ENCODE measurements at regions not wholly inside any gene's neighbourhood (a gene's known extent, or its start where the extent isn't known, plus 50 kb on each side); places are given as distances from the start of the nearest gene placed in this dataset.

DNA sequence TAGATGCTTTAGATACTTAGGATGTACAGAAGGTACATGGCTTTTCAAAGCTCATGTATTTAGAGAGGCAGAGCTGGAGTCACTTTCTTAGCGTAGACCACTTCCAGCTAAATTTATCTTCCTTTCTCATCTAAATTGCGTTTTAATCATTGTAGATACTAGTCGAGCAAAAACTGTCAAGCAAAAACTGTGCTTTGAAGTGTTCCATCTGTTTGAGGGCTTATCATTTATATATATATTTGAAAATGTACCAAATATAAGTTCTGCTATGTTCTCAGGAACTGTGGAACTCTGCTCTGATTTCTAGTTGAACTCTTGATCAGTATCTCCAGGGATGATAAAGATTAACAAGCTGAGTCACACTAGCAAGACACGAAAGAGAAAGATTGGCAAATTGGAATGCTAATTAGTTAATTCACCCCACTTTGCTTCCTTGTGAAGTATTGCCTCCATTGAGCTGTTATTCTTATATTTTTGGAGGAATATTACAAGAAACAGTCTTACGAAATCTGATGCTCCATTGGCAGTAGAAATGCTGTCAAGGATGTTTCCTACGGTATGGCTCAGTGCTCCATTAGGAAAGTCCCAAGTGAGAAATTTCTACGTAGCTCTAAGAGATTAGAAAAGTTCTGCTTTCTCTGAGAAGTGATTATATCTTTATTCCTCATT lies 310.7 kb downstream of the AEBP2 start:
- Mint-ChIP-seq H3K9me3 (ENCODE audit: unreplicated experiment) (no peaks in the 10 kb centered on the region), H3K27me3 (ENCODE audit: unreplicated experiment) (peaks cover 1% of the 10 kb centered on the region)
- TF ChIP-seq, protein P1, sequence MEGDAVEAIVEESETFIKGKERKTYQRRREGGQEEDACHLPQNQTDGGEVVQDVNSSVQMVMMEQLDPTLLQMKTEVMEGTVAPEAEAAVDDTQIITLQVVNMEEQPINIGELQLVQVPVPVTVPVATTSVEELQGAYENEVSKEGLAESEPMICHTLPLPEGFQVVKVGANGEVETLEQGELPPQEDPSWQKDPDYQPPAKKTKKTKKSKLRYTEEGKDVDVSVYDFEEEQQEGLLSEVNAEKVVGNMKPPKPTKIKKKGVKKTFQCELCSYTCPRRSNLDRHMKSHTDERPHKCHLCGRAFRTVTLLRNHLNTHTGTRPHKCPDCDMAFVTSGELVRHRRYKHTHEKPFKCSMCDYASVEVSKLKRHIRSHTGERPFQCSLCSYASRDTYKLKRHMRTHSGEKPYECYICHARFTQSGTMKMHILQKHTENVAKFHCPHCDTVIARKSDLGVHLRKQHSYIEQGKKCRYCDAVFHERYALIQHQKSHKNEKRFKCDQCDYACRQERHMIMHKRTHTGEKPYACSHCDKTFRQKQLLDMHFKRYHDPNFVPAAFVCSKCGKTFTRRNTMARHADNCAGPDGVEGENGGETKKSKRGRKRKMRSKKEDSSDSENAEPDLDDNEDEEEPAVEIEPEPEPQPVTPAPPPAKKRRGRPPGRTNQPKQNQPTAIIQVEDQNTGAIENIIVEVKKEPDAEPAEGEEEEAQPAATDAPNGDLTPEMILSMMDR (IDR thresholded peaks at IDR 0.05; ENCODE audit: unreplicated experiment): no peak

DNA sequence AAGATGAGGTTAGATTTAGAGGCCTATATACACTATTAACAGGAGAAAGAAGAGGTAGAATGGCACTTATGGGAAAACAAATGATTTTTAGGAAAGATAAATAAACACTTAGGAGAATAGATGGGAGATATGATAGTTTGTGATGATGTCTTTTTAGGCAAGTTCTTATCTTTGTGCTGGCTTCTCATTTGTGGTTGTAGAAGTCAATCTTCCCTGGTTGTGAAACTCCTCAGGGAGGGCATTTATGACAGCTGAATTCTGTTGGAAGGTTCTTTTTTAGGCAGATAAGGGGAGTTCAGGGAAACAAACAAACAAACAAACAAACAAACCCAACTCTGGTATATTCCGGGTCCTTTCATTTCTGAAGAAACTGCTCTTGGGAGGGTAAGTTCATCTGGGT lies 311.8 kb downstream of the AEBP2 start:
- H3K4me3 Mint-ChIP-seq (ENCODE audit: unreplicated experiment): no peak overlapping the region
- no peaks in the 10 kb centered on the region for H3K9me3 Mint-ChIP-seq (ENCODE audit: unreplicated experiment)
- peaks cover 3% of the 10 kb centered on the region for H3K36me3 Mint-ChIP-seq (ENCODE audit: low read depth, unreplicated experiment)
- TF ChIP-seq, protein P1 (IDR thresholded peaks at IDR 0.05; ENCODE audit: unreplicated experiment): no peak
- DNase-seq (ENCODE audit: low spot score): no peak
- no peak overlapping the region for H3K27ac Mint-ChIP-seq (ENCODE audit: unreplicated experiment)
- no peaks in the 10 kb centered on the region for H3K4me1 Mint-ChIP-seq (ENCODE audit: unreplicated experiment)
- H3K27me3 Mint-ChIP-seq (ENCODE audit: unreplicated experiment): peaks cover 1% of the 10 kb centered on the region

More for the DNA sequence above, 310.7 kb downstream of the AEBP2 start:
- Mint-ChIP-seq H3K4me1 (ENCODE audit: unreplicated experiment) (no peaks in the 10 kb centered on the region), H3K36me3 (ENCODE audit: low read depth, unreplicated experiment) (peaks cover 3% of the 10 kb centered on the region), H3K27ac (ENCODE audit: unreplicated experiment) (no peak overlapping the region), H3K4me3 (ENCODE audit: unreplicated experiment) (no peak overlapping the region)
- no peak for DNase-seq (ENCODE audit: low spot score)

DNA sequence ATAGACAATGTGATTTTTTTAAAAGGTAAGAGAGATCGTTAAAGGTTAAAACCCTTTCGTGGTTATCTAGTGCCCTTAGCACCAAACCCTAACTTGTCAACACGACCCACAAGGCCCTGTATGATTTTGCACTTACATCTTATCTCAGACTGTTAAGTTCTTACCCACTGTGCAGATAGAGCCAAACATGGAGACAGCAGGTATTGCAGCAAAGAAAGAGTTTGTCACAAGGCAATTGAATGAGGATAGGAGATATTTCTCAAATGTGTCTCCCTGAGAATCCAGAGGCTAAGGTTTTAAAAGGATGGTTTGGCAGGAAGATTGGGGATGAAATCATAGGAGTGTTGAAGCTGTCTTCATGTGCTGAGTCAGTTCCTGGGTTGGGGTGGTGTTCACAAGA lies 313.4 kb downstream of the AEBP2 start:
- Mint-ChIP-seq H3K27me3 (ENCODE audit: unreplicated experiment) (peaks cover 1% of the 10 kb centered on the region), H3K4me1 (ENCODE audit: unreplicated experiment) (no peaks in the 10 kb centered on the region), H3K9me3 (ENCODE audit: unreplicated experiment) (no peaks in the 10 kb centered on the region), H3K36me3 (ENCODE audit: low read depth, unreplicated experiment) (peaks cover 3% of the 10 kb centered on the region), H3K27ac (ENCODE audit: unreplicated experiment) (no peak overlapping the region), H3K4me3 (ENCODE audit: unreplicated experiment) (no peak overlapping the region)
- no peak for DNase-seq (ENCODE audit: low spot score)
- TF ChIP-seq, protein P1 (IDR thresholded peaks at IDR 0.05; ENCODE audit: unreplicated experiment): no peak

DNA sequence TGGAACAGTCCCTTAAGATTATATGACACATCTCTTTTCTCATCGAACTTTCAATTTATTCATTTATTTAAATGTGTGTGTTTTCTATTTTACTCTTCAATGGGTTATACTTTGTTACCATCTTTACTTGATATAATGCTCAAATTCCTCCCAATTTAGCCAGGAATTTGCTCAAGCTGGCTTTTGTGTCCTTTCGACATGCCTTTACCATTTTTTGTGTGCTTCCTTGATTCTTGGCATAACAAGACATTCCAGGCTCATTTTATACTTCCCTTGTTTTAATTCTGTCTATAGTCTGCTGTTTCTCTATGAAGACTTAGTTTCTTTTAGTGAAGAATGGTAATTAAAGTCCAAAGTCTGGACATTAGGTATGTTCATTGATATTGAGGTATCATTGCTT lies 315.8 kb downstream of the AEBP2 start:
- H3K9me3 Mint-ChIP-seq (ENCODE audit: unreplicated experiment): no peaks in the 10 kb centered on the region
- H3K4me3 Mint-ChIP-seq (ENCODE audit: unreplicated experiment): no peak overlapping the region
- H3K27me3 Mint-ChIP-seq (ENCODE audit: unreplicated experiment): no peaks in the 10 kb centered on the region
- DNase-seq (ENCODE audit: low spot score): no peak
- peaks cover 3% of the 10 kb centered on the region for H3K36me3 Mint-ChIP-seq (ENCODE audit: low read depth, unreplicated experiment)
- H3K27ac Mint-ChIP-seq (ENCODE audit: unreplicated experiment): no peak overlapping the region
- no peaks in the 10 kb centered on the region for H3K4me1 Mint-ChIP-seq (ENCODE audit: unreplicated experiment)
- TF ChIP-seq, protein P1 (IDR thresholded peaks at IDR 0.05; ENCODE audit: unreplicated experiment): no peak

DNA sequence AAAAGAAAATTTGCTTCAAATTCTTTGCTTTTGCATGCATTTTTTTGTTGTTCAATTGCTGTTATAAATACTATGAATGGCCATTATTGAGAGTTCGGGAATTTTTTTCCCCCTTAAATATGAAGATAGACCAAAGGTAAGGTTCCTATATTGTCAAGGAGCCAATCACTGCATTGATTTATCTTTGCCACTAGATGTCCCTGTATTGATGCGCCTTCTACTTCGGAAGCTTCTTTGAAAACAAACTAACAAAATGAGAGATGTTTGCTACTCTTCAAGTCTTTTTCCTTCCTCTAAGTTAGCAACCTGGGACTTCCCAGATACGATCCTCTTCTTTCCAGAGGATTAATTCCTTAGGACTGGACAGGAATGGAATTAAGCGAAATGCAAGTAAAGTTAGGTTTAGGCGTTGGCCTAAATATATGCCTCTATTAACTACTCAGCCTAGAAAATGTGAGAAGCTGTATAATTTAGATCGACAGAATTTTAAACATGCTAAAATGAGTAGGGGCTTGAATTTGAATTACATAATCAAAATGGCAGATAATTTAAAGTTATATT lies 318.1 kb downstream of the AEBP2 start:
- H3K27ac Mint-ChIP-seq (ENCODE audit: unreplicated experiment): no peak overlapping the region
- no peaks in the 10 kb centered on the region for H3K4me1 Mint-ChIP-seq (ENCODE audit: unreplicated experiment)
- no peak overlapping the region for H3K4me3 Mint-ChIP-seq (ENCODE audit: unreplicated experiment)
- TF ChIP-seq, protein P1 (IDR thresholded peaks at IDR 0.05; ENCODE audit: unreplicated experiment): no peak
- H3K36me3 Mint-ChIP-seq (ENCODE audit: low read depth, unreplicated experiment): peaks cover 3% of the 10 kb centered on the region
- H3K27me3 Mint-ChIP-seq (ENCODE audit: unreplicated experiment): no peaks in the 10 kb centered on the region
- H3K9me3 Mint-ChIP-seq (ENCODE audit: unreplicated experiment): no peaks in the 10 kb centered on the region
- DNase-seq (ENCODE audit: low spot score): no peak
